ENCODE measurements at regions not wholly inside any gene's neighbourhood (a gene's known extent, or its start where the extent isn't known, plus 50 kb on each side); places are given as distances from the start of the nearest gene placed in this dataset.

GRCh38 chr2:49598231-49598630, 443.9 kb upstream of the FSHR start:
- DNase-seq (ENCODE audit: low spot score in 2 of 2) (no peak), ATAC-seq (ENCODE audit: low read depth) (no peak)
- H3K36me3 Mint-ChIP-seq, result no peaks in the 10 kb centered on the region
- no peak overlapping the region for H3K27ac Mint-ChIP-seq
- H3K4me3 Mint-ChIP-seq, result no peak overlapping the region
- peaks cover 2% of the 10 kb centered on the region for H3K9me3 Mint-ChIP-seq
- no peaks in the 10 kb centered on the region for H3K4me1 Mint-ChIP-seq
- H3K27me3 Mint-ChIP-seq, result no peaks in the 10 kb centered on the region

GRCh38 chr2:49585921-49586320, 431.6 kb upstream of the FSHR start:
- Mint-ChIP-seq H3K27me3 (no peaks in the 10 kb centered on the region), H3K4me1 (no peaks in the 10 kb centered on the region), H3K9me3 (no peaks in the 10 kb centered on the region), H3K36me3 (no peaks in the 10 kb centered on the region), H3K4me3 (no peak overlapping the region), H3K27ac (no peak overlapping the region)
- DNase-seq (ENCODE audit: low spot score in 2 of 2) (no peak), ATAC-seq (ENCODE audit: low read depth) (no peak)

- Mint-ChIP-seq H3K27me3 (no peaks in the 10 kb centered on the region), H3K36me3 (no peaks in the 10 kb centered on the region), H3K4me1 (no peaks in the 10 kb centered on the region), H3K4me3 (no peak overlapping the region), H3K9me3 (no peaks in the 10 kb centered on the region), H3K27ac (no peak overlapping the region)
- no peak for ATAC-seq (ENCODE audit: low read depth)
- DNase-seq (ENCODE audit: low spot score in 2 of 2), result no peak
These were observed 428.6 kb upstream of the FSHR start for GRCh38 chr2:49582946-49583345.

GRCh38 chr2:49577041-49577440, 422.7 kb upstream of the FSHR start:
- no peak overlapping the region for H3K4me3 Mint-ChIP-seq
- ATAC-seq (ENCODE audit: low read depth) (no peak), DNase-seq (ENCODE audit: low spot score in 2 of 2) (no peak)
- H3K36me3 Mint-ChIP-seq, result no peaks in the 10 kb centered on the region
- no peak overlapping the region for H3K27ac Mint-ChIP-seq
- H3K4me1 Mint-ChIP-seq, result no peaks in the 10 kb centered on the region
- H3K9me3 Mint-ChIP-seq, result peaks cover 5% of the 10 kb centered on the region
- no peaks in the 10 kb centered on the region for H3K27me3 Mint-ChIP-seq

GRCh38 chr2:49569176-49569575, 414.9 kb upstream of the FSHR start:
- DNase-seq (ENCODE audit: low spot score in 2 of 2) (no peak), ATAC-seq (ENCODE audit: low read depth) (no peak)
- no peak overlapping the region for H3K4me3 Mint-ChIP-seq
- peaks cover 11% of the 10 kb centered on the region for H3K9me3 Mint-ChIP-seq
- no peaks in the 10 kb centered on the region for H3K36me3 Mint-ChIP-seq
- no peaks in the 10 kb centered on the region for H3K4me1 Mint-ChIP-seq
- no peaks in the 10 kb centered on the region for H3K27me3 Mint-ChIP-seq
- H3K27ac Mint-ChIP-seq, result no peak overlapping the region

- Mint-ChIP-seq H3K9me3 (peaks cover 7% of the 10 kb centered on the region), H3K27ac (no peak overlapping the region), H3K36me3 (no peaks in the 10 kb centered on the region), H3K27me3 (no peaks in the 10 kb centered on the region), H3K4me3 (no peak overlapping the region), H3K4me1 (no peaks in the 10 kb centered on the region)
- DNase-seq (ENCODE audit: low spot score in 2 of 2) (no peak), ATAC-seq (ENCODE audit: low read depth) (no peak)
These were observed 413.7 kb upstream of the FSHR start for GRCh38 chr2:49567811-49568600.

- H3K4me3 Mint-ChIP-seq, result no peak overlapping the region
- peaks cover 6% of the 10 kb centered on the region for H3K9me3 Mint-ChIP-seq
- no peak overlapping the region for H3K27ac Mint-ChIP-seq
- H3K36me3 Mint-ChIP-seq, result no peaks in the 10 kb centered on the region
- H3K4me1 Mint-ChIP-seq, result no peaks in the 10 kb centered on the region
- H3K27me3 Mint-ChIP-seq, result no peaks in the 10 kb centered on the region
- DNase-seq (ENCODE audit: low spot score in 2 of 2) (no peak), ATAC-seq (ENCODE audit: low read depth) (no peak)
These were observed 412.7 kb upstream of the FSHR start for GRCh38 chr2:49567021-49567420.

GRCh38 chr2:49553658-49554057, 399.3 kb upstream of the FSHR start:
- ATAC-seq (ENCODE audit: low read depth), result no peak
- Mint-ChIP-seq H3K9me3 (peaks cover 2% of the 10 kb centered on the region), H3K27ac (no peak overlapping the region), H3K4me3 (no peak overlapping the region), H3K4me1 (no peaks in the 10 kb centered on the region), H3K27me3 (no peaks in the 10 kb centered on the region), H3K36me3 (no peaks in the 10 kb centered on the region)
- no peak for DNase-seq (ENCODE audit: low spot score in 2 of 2)

- Mint-ChIP-seq H3K4me3 (no peak overlapping the region), H3K9me3 (peaks cover 11% of the 10 kb centered on the region), H3K4me1 (no peaks in the 10 kb centered on the region), H3K27me3 (no peaks in the 10 kb centered on the region), H3K36me3 (peaks cover 5% of the 10 kb centered on the region), H3K27ac (no peak overlapping the region)
- DNase-seq (ENCODE audit: low spot score in 2 of 2) (no peak), ATAC-seq (ENCODE audit: low read depth) (no peak)
These were observed 378.4 kb upstream of the FSHR start for GRCh38 chr2:49532702-49533101.

GRCh38 chr2:49515996-49516782, 361.9 kb upstream of the FSHR start:
- Mint-ChIP-seq H3K36me3 (no peaks in the 10 kb centered on the region), H3K4me1 (no peaks in the 10 kb centered on the region), H3K9me3 (peaks cover 5% of the 10 kb centered on the region), H3K27ac (no peak overlapping the region), H3K27me3 (no peaks in the 10 kb centered on the region), H3K4me3 (no peak overlapping the region)
- DNase-seq (ENCODE audit: low spot score in 2 of 2) (no peak), ATAC-seq (ENCODE audit: low read depth) (no peak)

GRCh38 chr2:49514201-49514600, 359.9 kb upstream of the FSHR start:
- ATAC-seq (ENCODE audit: low read depth) (no peak), DNase-seq (ENCODE audit: low spot score in 2 of 2) (no peak)
- H3K9me3 Mint-ChIP-seq, result peaks cover 3% of the 10 kb centered on the region
- H3K36me3 Mint-ChIP-seq, result no peaks in the 10 kb centered on the region
- H3K27ac Mint-ChIP-seq, result no peak overlapping the region
- H3K4me1 Mint-ChIP-seq, result no peaks in the 10 kb centered on the region
- no peaks in the 10 kb centered on the region for H3K27me3 Mint-ChIP-seq
- no peak overlapping the region for H3K4me3 Mint-ChIP-seq

GRCh38 chr2:49490710-49491109, 336.4 kb upstream of the FSHR start:
- no peak overlapping the region for H3K4me3 Mint-ChIP-seq
- peak in 1 of 2 donors; percentile 1 for DNase-seq (ENCODE audit: low spot score in 2 of 2)
- peaks cover 3% of the 10 kb centered on the region for H3K9me3 Mint-ChIP-seq
- H3K36me3 Mint-ChIP-seq, result no peaks in the 10 kb centered on the region
- ATAC-seq (ENCODE audit: low read depth), result no peak
- H3K27me3 Mint-ChIP-seq, result no peaks in the 10 kb centered on the region
- H3K27ac Mint-ChIP-seq, result no peak overlapping the region
- H3K4me1 Mint-ChIP-seq, result no peaks in the 10 kb centered on the region

- no peaks in the 10 kb centered on the region for H3K4me1 Mint-ChIP-seq
- no peak overlapping the region for H3K27ac Mint-ChIP-seq
- H3K36me3 Mint-ChIP-seq, result no peaks in the 10 kb centered on the region
- no peaks in the 10 kb centered on the region for H3K27me3 Mint-ChIP-seq
- no peak overlapping the region for H3K4me3 Mint-ChIP-seq
- ATAC-seq (ENCODE audit: low read depth), result no peak
- H3K9me3 Mint-ChIP-seq, result peaks cover 4% of the 10 kb centered on the region
- DNase-seq (ENCODE audit: low spot score in 2 of 2), result no peak
These were observed 332.8 kb upstream of the FSHR start for GRCh38 chr2:49487139-49487538.

- no peaks in the 10 kb centered on the region for H3K27me3 Mint-ChIP-seq
- no peak overlapping the region for H3K4me3 Mint-ChIP-seq
- peaks cover 1% of the 10 kb centered on the region for H3K36me3 Mint-ChIP-seq
- ATAC-seq (ENCODE audit: low read depth), result no peak
- no peaks in the 10 kb centered on the region for H3K4me1 Mint-ChIP-seq
- no peak overlapping the region for H3K27ac Mint-ChIP-seq
- DNase-seq (ENCODE audit: low spot score in 2 of 2), result no peak
- H3K9me3 Mint-ChIP-seq, result peaks cover 8% of the 10 kb centered on the region
These were observed 326.2 kb upstream of the FSHR start for GRCh38 chr2:49480520-49480919.

All from memory B cell (primary cell).